Cerebellar cortex (tissue), 1 donor: ENCODE measurements at regions not wholly inside any gene's neighbourhood (a gene's known extent, or its start where the extent isn't known, plus 50 kb on each side); places are given as distances from the start of the nearest gene placed in this dataset.
"Not testable (repeated sequence)": the region's sequence is repeated elsewhere in the genome, so short reads cannot be mapped to it uniquely, and the experiment has no call there.

Source experiments
- DNase-seq: peaks from one replicate; pipeline ENCODE4 v3.0.0-alpha.2; 2015; ENCODE audit warnings: low spot score

- not testable (repeated sequence) for DNase-seq
Measured at GRCh38 chr2:187610450-187610849, 56.2 kb upstream of the TFPI start.

GRCh38 chr2:187612857-187613256 is 58.6 kb upstream of the TFPI start:
- DNase-seq: no peak

DNA sequence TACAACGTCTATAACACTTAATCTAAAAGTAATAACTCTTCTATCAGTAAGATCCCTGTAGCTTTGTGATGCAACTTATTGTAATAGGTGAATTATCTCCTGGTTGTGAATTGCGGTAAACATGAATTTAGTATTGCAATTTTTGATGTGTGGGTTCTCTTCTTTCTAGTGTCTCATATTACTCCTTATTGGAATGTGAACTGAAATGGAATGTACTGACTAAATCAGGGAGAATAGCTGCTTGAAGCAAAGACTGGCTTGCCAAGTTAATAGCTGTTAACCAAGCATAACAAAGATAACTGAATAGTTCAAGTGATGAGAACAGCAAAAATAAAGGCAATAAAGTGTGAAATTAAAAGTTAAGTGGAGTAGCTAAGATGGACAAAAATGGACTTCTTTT is 60.5 kb upstream of the TFPI start:
- DNase-seq: no peak

DNA sequence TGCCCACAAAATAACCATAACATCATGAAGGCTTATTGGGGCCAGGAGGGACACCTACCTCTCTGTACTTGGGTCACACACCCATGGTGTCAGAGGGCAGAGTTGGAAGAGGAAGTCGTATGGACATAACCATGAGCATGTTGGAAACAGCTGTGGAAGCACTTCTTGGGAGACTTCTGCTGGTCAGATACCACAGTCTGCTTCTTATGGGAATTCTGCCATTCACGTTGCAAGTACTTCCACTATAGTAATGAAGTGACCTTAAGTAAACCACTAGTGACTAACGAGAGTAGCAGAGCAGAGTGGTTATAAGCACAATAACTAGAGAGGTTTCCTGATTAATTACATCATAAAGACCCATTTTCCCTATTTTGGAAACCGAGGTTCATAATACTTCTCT is 61.1 kb upstream of the TFPI start:
- DNase-seq: no peak

DNA sequence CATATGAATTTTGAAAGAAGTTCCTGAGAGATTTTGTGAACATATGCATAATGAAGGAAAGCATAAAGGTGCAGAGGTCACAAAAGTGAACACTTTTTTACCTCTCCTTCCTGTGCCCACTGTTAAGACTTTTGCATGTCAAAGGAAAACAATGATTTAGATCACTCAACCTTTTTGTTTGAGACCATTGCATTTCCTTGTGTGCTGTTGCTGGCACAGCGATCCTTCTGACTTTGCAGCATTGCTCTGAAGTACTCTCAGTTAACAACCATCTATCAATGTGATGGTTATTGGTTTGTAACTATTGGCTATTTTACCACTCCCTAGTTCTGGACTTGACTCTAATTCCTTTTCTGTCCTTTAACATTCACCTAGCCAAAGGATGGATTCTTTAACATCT is 61.7 kb upstream of the TFPI start:
- DNase-seq: no peak

DNA sequence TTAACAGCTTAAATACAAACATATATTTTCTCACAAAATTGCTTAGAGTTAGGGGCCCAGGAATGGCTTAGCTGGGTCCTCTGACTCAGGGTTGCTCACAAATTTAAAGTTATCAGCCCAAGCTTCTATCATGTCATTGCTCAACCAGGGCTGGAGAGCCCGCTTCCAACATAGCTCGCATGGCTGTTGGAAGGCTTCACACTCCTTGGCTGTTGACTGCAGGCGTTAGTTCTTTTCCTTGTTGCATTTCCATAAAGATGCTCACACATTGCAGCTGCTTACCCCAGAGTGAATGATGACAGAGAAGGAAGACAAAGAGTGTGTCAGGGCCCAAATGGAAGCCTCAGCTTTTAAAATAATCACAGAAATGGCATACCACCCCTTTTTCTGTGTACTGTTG is 62.9 kb upstream of the TFPI start:
- no peak for DNase-seq

- DNase-seq: no peak
Measured at GRCh38 chr2:187617905-187618304, 63.7 kb upstream of the TFPI start.

DNA sequence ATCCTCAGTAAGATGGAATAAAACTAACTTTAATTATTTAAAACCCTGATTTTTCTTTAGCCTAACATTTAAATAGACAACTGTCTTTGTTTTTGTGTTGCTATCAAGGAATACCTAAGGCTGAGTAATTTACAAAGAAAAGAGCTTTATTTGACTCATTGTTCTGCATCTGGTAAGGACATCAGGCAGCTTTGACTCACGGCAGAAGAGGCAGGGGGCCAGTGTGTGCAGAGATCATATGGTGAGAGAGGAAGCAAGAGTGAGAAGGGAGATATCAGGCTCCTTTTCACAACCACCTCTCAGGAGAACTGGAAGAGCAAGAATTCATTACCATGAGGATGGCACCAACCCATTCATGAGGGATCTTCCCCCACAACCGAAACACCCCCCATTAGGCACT is 64.6 kb upstream of the TFPI start:
- DNase-seq: no peak

DNA sequence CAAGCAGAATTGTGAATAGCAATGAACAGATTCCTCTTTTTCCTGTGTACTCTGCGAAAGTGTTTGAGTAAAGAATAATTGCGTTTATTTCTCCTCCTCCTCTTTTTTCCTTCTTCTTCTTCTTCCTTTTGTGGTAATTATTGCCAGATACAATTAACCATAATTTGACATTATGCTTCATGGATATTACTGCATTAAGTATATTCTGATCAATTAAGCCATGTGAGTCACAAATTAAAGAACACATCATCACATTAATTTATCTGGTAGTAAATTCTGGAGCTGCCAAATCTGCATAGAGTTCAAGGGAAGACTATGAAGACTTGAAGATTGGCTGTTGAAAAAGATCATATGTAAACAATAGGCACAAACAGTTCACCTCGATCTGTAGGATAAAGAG is 72.9 kb upstream of the TFPI start:
- no peak for DNase-seq

GRCh38 chr2:187636731-187637391 is 82.6 kb upstream of the TFPI start:
- DNase-seq: not testable (repeated sequence)

DNA sequence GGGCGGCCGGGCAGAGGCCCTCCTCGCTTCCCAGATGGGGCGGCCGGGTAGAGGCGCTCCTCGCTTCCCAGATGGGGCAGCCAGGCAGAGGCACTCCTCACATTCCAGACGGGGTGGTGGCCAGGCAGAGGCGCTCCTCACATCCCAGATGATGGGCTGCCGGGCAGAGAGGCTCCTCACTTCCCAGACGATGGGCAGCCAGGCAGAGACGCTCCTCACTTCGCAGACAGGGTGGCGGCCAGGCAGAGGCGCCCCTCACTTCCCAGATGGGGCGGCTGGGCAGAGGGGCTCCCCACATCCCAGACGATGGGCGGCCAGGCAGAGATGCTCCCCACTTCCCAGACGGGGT is 83.1 kb upstream of the TFPI start:
- DNase-seq: not testable (repeated sequence)

DNA sequence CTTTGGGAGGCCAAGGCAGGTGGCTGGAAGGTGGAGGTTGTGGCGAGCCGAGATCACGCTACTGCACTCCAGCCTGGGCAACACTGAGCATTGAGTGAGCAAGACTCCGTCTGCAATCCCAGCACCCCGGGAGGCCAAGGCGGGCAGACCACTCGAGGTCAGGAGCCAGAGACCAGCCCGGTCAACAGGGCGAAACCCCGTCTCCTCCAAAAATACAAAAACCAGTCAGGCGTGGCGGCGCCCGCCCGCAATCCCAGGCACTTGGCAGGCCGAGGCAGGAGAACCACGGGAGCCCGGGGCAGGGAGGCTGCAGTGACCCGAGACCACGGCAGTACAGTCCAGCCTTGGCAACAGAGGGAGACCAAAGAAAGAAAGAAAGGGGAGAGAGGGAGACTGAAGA is 83.5 kb upstream of the TFPI start:
- DNase-seq: not testable (repeated sequence)

GRCh38 chr2:187638840-187639239 is 84.6 kb upstream of the TFPI start:
- no peak for DNase-seq

GRCh38 chr2:187640926-187641510 is 86.8 kb upstream of the TFPI start:
- DNase-seq: no peak

GRCh38 chr2:187642498-187642897 is 88.3 kb upstream of the TFPI start:
- DNase-seq: no peak

- DNase-seq: no peak
Measured at GRCh38 chr2:187644486-187644885, 90.3 kb upstream of the TFPI start.

DNA sequence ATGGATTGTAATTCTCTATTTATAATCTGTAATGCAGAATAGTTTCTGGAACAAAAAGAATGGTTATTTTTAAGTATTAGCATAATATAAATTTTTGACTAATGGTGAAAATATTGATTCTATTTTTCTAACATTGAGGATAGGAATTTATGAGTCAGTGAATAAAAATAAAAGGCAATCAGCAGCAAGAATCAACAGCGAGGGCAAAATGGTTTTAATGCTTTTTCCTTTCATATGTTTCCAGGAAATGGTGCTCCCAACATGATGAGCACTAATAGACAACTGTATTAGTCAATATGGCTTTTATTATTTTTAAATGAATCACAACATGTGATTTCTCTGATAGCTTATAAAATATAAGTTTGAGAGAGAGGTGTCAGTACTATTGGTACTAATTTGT is 90.7 kb upstream of the TFPI start:
- no peak for DNase-seq

DNA sequence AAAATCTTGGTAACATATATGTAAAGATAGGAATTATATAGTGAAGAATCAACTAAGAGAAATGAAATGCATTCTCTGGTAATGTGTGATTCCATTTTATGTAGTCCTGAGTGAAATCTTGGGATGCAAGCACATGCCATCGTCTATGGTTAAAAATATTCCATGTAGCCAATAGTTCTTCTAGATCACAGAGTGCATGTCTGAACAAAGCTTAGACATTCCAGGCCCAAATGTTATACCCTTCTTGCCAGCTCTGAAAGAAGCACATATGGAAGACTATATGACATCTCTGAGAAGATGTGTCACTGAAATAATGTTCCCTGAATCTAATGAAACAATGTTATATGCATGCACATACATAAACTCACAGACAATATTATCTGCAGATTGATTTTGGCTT is 92.3 kb upstream of the TFPI start:
- DNase-seq: no peak

DNA sequence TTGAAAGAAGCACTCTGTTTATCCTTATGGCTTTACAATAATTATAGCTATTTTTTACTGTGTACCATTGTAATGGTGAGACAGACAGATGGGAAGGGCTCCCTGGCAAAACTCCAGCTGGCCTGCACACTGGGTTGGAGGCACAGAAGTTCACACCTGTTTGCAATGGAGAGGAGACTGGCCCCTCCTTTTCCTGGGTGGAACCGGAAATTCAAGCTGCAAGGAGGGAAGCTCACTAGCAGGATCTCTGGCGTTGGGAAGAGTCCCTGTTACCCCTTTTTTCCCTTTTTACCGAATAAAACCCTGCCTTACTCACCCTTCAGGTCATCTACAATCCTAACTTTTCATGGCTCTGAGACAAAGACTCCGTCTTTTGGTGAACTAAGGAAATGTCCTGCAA is 100.3 kb upstream of the TFPI start:
- no peak for DNase-seq

DNA sequence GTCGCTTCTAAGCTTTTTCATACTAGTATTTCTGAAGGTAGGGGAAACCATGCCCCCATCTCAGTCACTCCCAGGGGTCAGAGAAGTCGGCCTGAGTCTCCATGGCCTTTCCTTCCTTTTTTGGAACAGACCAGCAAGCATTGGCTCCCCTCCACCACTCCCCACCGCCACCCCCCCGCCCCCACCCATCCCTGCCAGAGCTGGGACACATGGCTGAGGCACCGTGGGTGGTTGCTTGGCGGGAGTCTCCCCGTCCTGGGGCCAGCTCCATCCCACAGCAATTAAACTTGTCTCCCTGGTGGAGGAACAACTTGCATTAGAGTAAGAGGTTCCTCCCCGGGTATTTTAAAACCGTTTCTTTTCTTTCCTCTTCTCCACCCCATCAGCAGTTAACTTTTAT is 100.8 kb upstream of the TFPI start:
- no peak for DNase-seq

DNA sequence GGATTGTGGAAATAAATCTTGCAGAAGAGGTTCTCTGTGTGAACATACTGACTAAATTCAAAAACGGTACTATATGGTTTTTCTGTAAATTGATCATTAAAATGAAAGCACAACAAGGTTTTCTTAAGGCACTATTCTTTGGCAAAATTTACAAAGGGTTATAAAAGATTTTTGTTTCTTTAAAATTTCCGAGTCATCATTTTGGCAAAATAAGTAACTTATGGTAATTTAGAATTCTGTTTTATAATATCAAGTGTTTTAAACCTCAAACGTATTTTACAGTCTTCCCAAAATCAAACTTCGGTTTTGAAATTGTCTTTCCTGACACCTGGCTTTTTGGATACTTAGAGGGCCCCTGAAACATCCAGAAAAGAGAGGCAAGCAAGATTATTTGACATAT is 101.9 kb upstream of the TFPI start:
- DNase-seq: no peak

- DNase-seq: peak; percentile 26
Measured at GRCh38 chr2:187658952-187659525, 104.8 kb upstream of the TFPI start.

GRCh38 chr2:187676050-187676449 is 121.8 kb upstream of the TFPI start:
- not testable (repeated sequence) for DNase-seq

- no peak for DNase-seq
Measured at GRCh38 chr2:187679454-187679853, 125.2 kb upstream of the TFPI start.
